Uterus (tissue), 3 donors: ENCODE measurements at regions not wholly inside any gene's neighbourhood (a gene's known extent, or its start where the extent isn't known, plus 50 kb on each side); places are given as distances from the start of the nearest gene placed in this dataset.
"Not testable (repeated sequence)": the region's sequence is repeated elsewhere in the genome, so short reads cannot be mapped to it uniquely, and the experiment has no call there.

Experiments
- DNase-seq, 2 donors: peaks; one replicate each; pipeline ENCODE4 v3.0.0-alpha.2; 2019 to 2020
- H3K27ac ChIP-seq, 2 donors: fragments of 200-600 bp; sonication (generic); 1 replicate in 1 of 2; 2 replicates in 1 of 2; pipeline ENCODE4 v1.5.1; 2016 to 2018
- H3K27me3 ChIP-seq, 2 donors: fragments of 200-600 bp; sonication (generic); one replicate each; pipeline ENCODE4 v1.5.1; 2018 to 2019; ENCODE audit warnings: control low read depth in 1 of 2
- H3K36me3 ChIP-seq, 2 donors: fragments of 200-600 bp; sonication (generic); one replicate each; pipeline ENCODE4 v1.5.1; 2019; ENCODE audit warnings: control low read depth in 1 of 2
- H3K4me1 ChIP-seq, 2 donors: fragments of 200-600 bp; sonication (generic); one replicate each; pipeline ENCODE4 v1.5.1; 2018 to 2019; ENCODE audit warnings: control low read depth in 1 of 2
- H3K4me3 ChIP-seq, 2 donors: fragments of 200-600 bp; sonication (generic); 1 replicate in 1 of 2; 2 replicates in 1 of 2; pipeline ENCODE4 v1.5.1; 2018 to 2019; ENCODE audit warnings: mild to moderate bottlenecking in 1 of 2
- H3K9me3 ChIP-seq, 2 donors: fragments of 200-600 bp; sonication (generic); one replicate each; pipeline ENCODE4 v1.5.1; 2019; ENCODE audit warnings: control low read depth in 1 of 2
- POLR2A ChIP-seq, 2 donors: fragments of 450-650 bp; IDR thresholded peaks; one replicate each; pipeline ENCODE4 v1.6.1; 2016; ENCODE audit warnings: antibody characterized with exemption in 2 of 2, mild to moderate bottlenecking in 1 of 2, moderate library complexity in 1 of 2
- intact Hi-C: fragments of 100-400 bp; cut with DNase I; formaldehyde crosslinking; loops from one replicate; pipeline ENCODE4 v1.15.1; 2023; ENCODE audit warnings: low total_unique reads
- TF ChIP-seq, protein P1 (sequence below), 4 experiments: fragments of 200-600 bp in 2 of 4; fragments of 450-650 bp in 2 of 4; sonication (generic) in 2 of 4; IDR thresholded peaks; one replicate each; pipeline ENCODE4 v1.5.1; 2016 to 2019; ENCODE audit warnings: antibody characterized with exemption in 4 of 4, mild to moderate bottlenecking in 2 of 4, moderate library complexity in 1 of 4
- donor health status: DM: yes; HTN: yes; CAD: no.

DNA sequence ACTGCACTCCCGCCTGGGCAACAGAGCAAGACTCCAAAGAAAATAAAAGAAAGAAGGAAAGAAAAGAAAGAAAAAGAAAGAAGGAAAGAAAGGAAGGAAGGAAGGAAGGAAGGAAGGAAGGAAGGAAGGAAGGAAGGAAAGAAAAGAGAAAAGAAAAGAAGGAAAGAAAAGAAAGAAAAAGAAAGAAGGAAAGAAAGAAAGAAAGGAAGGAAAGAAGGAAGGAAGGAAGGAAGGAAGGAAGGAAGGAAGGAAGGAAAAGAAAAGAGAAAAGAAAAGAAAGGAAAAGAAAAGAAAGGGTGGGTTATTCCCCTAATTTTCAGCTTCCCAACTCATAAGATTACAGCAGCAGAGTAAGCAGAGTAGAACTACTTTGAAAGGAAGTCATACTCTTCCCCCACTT is 64.4 kb downstream of the TMEM200C start:
- H3K4me1 ChIP-seq, H3K9me3 ChIP-seq, H3K36me3 ChIP-seq, intact Hi-C loops, H3K27ac ChIP-seq, H3K27me3 ChIP-seq, H3K4me3 ChIP-seq, DNase-seq: not testable (repeated sequence)

DNA sequence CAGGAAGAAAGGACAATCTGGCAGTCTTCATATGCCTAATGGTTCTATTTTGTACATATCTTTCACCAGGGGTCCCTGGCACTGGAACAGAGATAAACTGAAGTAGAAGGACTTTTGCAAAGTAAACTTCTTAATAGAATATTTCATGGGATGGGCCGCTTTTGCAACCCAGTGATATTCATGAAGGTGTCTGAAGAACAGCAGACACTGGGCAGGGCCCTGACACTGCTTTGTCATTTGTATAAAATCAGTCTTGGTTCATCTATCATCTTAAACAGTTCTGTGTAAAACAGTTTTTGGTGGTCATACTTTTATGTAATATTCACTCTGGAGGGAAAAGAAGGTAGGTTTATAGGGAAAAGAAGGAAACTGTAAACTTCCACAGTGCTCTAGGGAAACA is 66.4 kb downstream of the TMEM200C start:
- Histone ChIP-seq H3K27me3 (no peaks in the 10 kb centered on the region), H3K36me3 (no peaks in the 10 kb centered on the region), H3K9me3 (no peaks in the 10 kb centered on the region), H3K4me3 (no peak overlapping the region), H3K4me1 (no peaks in the 10 kb centered on the region), H3K27ac (no peak overlapping the region)
- intact Hi-C loops: no loop called here
- no peak for DNase-seq
- TF ChIP-seq POLR2A (IDR thresholded peaks at IDR 0.05): no peak
- TF ChIP-seq, protein P1, sequence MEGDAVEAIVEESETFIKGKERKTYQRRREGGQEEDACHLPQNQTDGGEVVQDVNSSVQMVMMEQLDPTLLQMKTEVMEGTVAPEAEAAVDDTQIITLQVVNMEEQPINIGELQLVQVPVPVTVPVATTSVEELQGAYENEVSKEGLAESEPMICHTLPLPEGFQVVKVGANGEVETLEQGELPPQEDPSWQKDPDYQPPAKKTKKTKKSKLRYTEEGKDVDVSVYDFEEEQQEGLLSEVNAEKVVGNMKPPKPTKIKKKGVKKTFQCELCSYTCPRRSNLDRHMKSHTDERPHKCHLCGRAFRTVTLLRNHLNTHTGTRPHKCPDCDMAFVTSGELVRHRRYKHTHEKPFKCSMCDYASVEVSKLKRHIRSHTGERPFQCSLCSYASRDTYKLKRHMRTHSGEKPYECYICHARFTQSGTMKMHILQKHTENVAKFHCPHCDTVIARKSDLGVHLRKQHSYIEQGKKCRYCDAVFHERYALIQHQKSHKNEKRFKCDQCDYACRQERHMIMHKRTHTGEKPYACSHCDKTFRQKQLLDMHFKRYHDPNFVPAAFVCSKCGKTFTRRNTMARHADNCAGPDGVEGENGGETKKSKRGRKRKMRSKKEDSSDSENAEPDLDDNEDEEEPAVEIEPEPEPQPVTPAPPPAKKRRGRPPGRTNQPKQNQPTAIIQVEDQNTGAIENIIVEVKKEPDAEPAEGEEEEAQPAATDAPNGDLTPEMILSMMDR (IDR thresholded peaks at IDR 0.05): no peak

DNA sequence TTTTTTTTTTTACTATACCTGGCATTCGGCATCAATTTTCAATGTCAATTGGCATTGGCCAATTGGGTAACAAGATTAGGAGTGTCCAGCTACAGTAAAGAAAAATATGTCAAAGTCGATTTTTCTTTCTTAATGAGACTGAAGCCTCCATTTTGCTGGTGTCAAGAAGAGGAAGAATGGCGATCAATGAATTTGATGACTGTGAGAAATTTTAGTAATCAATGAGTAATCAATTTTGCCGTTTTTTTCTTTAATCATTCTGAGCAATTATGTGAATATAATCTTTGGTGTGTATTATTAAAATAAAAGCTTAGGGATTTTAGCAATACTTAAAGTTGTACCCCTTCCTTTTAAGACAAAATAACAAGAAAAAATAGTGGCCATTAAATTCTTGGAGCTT is 69.7 kb downstream of the TMEM200C start:
- Histone ChIP-seq H3K27me3 (no peaks in the 10 kb centered on the region), H3K4me1 (no peaks in the 10 kb centered on the region), H3K4me3 (no peak overlapping the region), H3K9me3 (no peaks in the 10 kb centered on the region), H3K27ac (no peak overlapping the region), H3K36me3 (no peaks in the 10 kb centered on the region)
- no peak for TF ChIP-seq POLR2A (IDR thresholded peaks at IDR 0.05)
- TF ChIP-seq, protein P1 (IDR thresholded peaks at IDR 0.05): no peak
- DNase-seq: no peak
- intact Hi-C loops: no loop called here

DNA sequence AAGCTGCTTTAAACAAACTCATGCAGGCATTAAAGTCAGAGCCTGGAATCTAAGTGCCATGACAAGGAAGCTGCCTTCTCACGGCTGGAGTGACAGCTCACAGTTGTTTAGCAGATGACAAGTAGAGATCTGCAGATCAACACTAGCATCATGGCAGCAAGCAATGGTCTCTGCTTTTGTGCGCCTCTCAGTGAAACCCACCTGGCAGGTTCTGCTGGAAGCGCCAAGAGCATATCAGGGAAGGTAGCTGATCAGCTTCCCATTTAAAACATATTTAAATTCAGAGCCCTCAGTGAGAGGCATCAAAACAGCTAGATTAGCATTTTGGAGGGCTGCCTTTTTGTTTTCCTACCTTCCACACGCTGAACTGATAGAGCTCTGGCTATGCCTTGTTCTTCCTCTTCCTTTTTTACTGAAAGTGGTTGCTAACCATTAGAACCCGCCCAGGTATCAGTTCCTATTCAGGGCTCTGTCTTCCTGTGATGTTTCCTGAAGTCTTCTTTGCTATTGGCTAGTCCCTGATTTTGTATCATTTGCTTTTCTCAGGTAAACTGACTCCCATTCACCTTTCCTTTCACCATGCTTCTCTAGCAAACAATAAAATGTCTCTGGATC is 70.8 kb downstream of the TMEM200C start:
- DNase-seq: no peak
- H3K4me3 ChIP-seq: no peak overlapping the region
- intact Hi-C loops: no loop called here
- H3K9me3 ChIP-seq: no peaks in the 10 kb centered on the region
- TF ChIP-seq, protein P1 (IDR thresholded peaks at IDR 0.05): no peak
- TF ChIP-seq POLR2A (IDR thresholded peaks at IDR 0.05): no peak
- no peak overlapping the region for H3K27ac ChIP-seq
- no peaks in the 10 kb centered on the region for H3K36me3 ChIP-seq
- no peaks in the 10 kb centered on the region for H3K4me1 ChIP-seq
- no peaks in the 10 kb centered on the region for H3K27me3 ChIP-seq

DNA sequence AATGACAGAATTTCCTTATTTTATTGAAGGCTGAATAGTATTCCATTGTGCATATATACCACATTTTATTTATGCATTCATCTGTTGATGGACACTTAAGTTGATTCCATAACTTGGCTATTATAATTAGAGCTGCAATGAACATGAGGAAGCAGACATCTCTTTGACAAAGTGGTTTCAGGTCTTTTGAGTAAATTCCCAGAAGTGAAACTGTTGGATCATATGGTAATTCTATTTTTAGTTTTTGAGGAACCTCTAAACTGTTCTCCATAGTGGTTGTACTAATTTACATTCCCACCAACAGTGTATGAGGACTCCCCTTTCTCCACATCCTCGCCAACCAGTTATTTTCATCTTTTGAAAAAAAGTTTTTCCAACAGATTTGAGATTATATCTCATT is 77.5 kb downstream of the TMEM200C start:
- H3K9me3 ChIP-seq: no peaks in the 10 kb centered on the region
- intact Hi-C loops: no loop called here
- H3K4me3 ChIP-seq: no peak overlapping the region
- DNase-seq: no peak
- TF ChIP-seq, protein P1 (IDR thresholded peaks at IDR 0.05): no peak
- TF ChIP-seq POLR2A (IDR thresholded peaks at IDR 0.05): no peak
- H3K4me1 ChIP-seq: no peaks in the 10 kb centered on the region
- no peaks in the 10 kb centered on the region for H3K36me3 ChIP-seq
- H3K27ac ChIP-seq: no peak overlapping the region
- H3K27me3 ChIP-seq: no peaks in the 10 kb centered on the region

DNA sequence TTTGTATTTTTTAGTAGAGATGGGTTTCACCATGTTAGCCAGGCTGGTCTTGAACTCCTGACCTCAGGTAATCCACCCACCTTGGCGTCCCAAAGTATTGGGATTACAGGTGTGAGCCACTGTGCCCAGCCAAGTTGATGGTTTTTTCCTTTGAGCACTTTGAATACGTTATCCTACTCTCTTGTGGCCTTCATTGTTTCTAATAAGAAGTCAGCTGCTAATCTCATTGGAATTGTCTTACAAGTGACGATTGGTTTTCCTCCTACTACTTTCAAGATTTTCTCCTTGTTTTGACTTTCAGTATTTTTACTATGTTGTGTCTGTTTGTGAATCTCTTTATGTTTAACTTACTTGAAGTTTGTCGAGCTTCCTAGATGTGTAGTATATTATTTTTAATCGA is 88.5 kb downstream of the TMEM200C start:
- H3K9me3 ChIP-seq: no peaks in the 10 kb centered on the region
- DNase-seq: no peak
- H3K27ac ChIP-seq: no peak overlapping the region
- intact Hi-C loops: no loop called here
- H3K36me3 ChIP-seq: no peaks in the 10 kb centered on the region
- no peak overlapping the region for H3K4me3 ChIP-seq
- H3K27me3 ChIP-seq: no peaks in the 10 kb centered on the region
- H3K4me1 ChIP-seq: no peaks in the 10 kb centered on the region
- TF ChIP-seq, protein P1 (IDR thresholded peaks at IDR 0.05): no peak
- no peak for TF ChIP-seq POLR2A (IDR thresholded peaks at IDR 0.05)
